B cell (primary cell): ENCODE measurements at regions not wholly inside any gene's neighbourhood (a gene's known extent, or its start where the extent isn't known, plus 50 kb on each side); places are given as distances from the start of the nearest gene placed in this dataset.

ENCODE experiments used
- ATAC-seq: fragments of 200-7000 bp; cut with Tn5 transposase; one replicate; pipeline ENCODE4 v1.10.0; 2021; ENCODE audit warnings: low read depth, mild to moderate bottlenecking, moderate number of reproducible peaks, moderate library complexity
- CTCF ChIA-PET: fragments of 350-600 bp; sonication (Branson Sonifier 250); formaldehyde crosslinking; loops from one replicate; lab custom pipeline; 2021; ENCODE audit warnings: antibody characterized with exemption, inconsistent platforms; lab: Charles Lee
- POLR2A ChIA-PET: fragments of 350-600 bp; sonication (Branson Sonifier 250); formaldehyde crosslinking; loops from one replicate; lab custom pipeline; 2021; ENCODE audit warnings: antibody characterized with exemption; lab: Charles Lee
- DNase-seq: peaks from one replicate; pipeline ENCODE4 v3.0.0; 2013
- H2AFZ ChIP-seq: 2 replicates; pipeline ENCODE4 v1.6.1; 2012; ENCODE audit warnings: mild to moderate bottlenecking, low read depth, low read length; ENCODE audit not compliant: insufficient read depth, poor library complexity, severe bottlenecking
- H3K27ac ChIP-seq, 2 donors: 1 replicate in 1 of 2; 2 replicates in 1 of 2; pipeline ENCODE4 v1.5.1; 2012 to 2013; ENCODE audit warnings: low read length in 2 of 2, mild to moderate bottlenecking in 2 of 2, moderate library complexity in 1 of 2
- H3K27me3 ChIP-seq, 4 experiments: fragments of 200-600 bp in 1 of 4; sonication (generic) in 1 of 4; replicated peaks in 1 of 4; 1 replicate in 2 of 4; 2 replicates in 2 of 4; pipeline versions ENCODE4 v1.6.1 to v1.7.0; 2013 to 2016; ENCODE audit warnings: low read length in 3 of 4, mild to moderate bottlenecking in 2 of 4, mixed read lengths in 1 of 4, moderate library complexity in 1 of 4; ENCODE audit not compliant: insufficient read depth in 4 of 4, control insufficient read depth in 3 of 4; ENCODE audit errors: control extremely low read depth in 1 of 4
- H3K36me3 ChIP-seq, 2 experiments: replicated peaks in 1 of 2; 1 replicate in 1 of 2; 2 replicates in 1 of 2; pipeline versions ENCODE4 v1.6.1 to v1.7.1; 2013; ENCODE audit warnings: low read length in 1 of 2; ENCODE audit not compliant: insufficient read depth in 2 of 2, control insufficient read depth in 1 of 2; ENCODE audit errors: control extremely low read depth in 1 of 2, extremely low read depth in 1 of 2
- H3K4me1 ChIP-seq, 2 donors: fragments of 200-600 bp in 1 of 2; sonication (generic) in 1 of 2; 1 replicate in 1 of 2; 2 replicates in 1 of 2; pipeline versions ENCODE4 v1.5.1 to v1.6.1; 2013 to 2017; ENCODE audit warnings: low read length in 2 of 2; ENCODE audit not compliant: control insufficient read depth in 2 of 2, insufficient read depth in 2 of 2
- H3K4me2 ChIP-seq: replicated peaks from 2 replicates; pipeline ENCODE3; 2012; ENCODE audit warnings: mild to moderate bottlenecking, low read depth, low read length; ENCODE audit not compliant: poor library complexity, severe bottlenecking
- H3K4me3 ChIP-seq, 5 experiments: fragments of 200-600 bp in 1 of 5; sonication (generic) in 1 of 5; 1 replicate in 3 of 5; 2 replicates in 2 of 5; pipeline versions ENCODE4 v1.5.1 to v1.7.0; 2011 to 2016; ENCODE audit warnings: low read length in 4 of 5, mild to moderate bottlenecking in 4 of 5, low read depth in 2 of 5, control low read depth in 1 of 5, moderate library complexity in 1 of 5; ENCODE audit not compliant: insufficient read depth in 1 of 5; ENCODE audit errors: control extremely low read depth in 1 of 5, extremely low read depth in 1 of 5
- H3K79me2 ChIP-seq: fragments of 200-600 bp; sonication (generic); one replicate; pipeline ENCODE4 v1.6.0; 2016; ENCODE audit warnings: low read length; ENCODE audit not compliant: control insufficient read depth, insufficient read depth
- H3K9ac ChIP-seq: fragments of 200-600 bp; sonication (generic); 2 replicates; pipeline ENCODE4 v1.6.1; 2017; ENCODE audit warnings: mild to moderate bottlenecking, low read length, moderate library complexity
- H3K9me3 ChIP-seq, 3 donors: one replicate each; pipeline versions ENCODE4 v1.6.1 to v1.7.1; 2013; ENCODE audit warnings: low read length in 2 of 3; ENCODE audit not compliant: control insufficient read depth in 2 of 3, insufficient read depth in 1 of 3; ENCODE audit errors: control extremely low read depth in 1 of 3
- H4K20me1 ChIP-seq: 2 replicates; pipeline ENCODE4 v1.6.0; 2012; ENCODE audit warnings: mild to moderate bottlenecking, low read length; ENCODE audit not compliant: insufficient read depth, control insufficient read depth, poor library complexity, severe bottlenecking
- H3K27ac Mint-ChIP-seq: one replicate; pipeline ENCODE4 v1.8.0; 2021; ENCODE audit warnings: mixed read lengths
- H3K27me3 Mint-ChIP-seq: one replicate; pipeline ENCODE4 v1.8.0; 2021; ENCODE audit warnings: mixed read lengths
- H3K4me1 Mint-ChIP-seq: one replicate; pipeline ENCODE4 v1.8.0; 2021; ENCODE audit warnings: mixed read lengths
- H3K4me3 Mint-ChIP-seq: one replicate; pipeline ENCODE4 v1.8.0; 2021; ENCODE audit warnings: mixed read lengths
- H3K9me3 Mint-ChIP-seq: one replicate; pipeline ENCODE4 v1.8.0; 2022; ENCODE audit warnings: mixed read lengths; ENCODE audit not compliant: insufficient read depth
- EZH2 ChIP-seq: IDR thresholded peaks from 2 replicates; pipeline ENCODE4 v1.6.1; 2012; ENCODE audit warnings: borderline replicate concordance, low read depth, mild to moderate bottlenecking, moderate library complexity, low read length; ENCODE audit not compliant: insufficient read depth, poor library complexity, severe bottlenecking
- WGBS: methylation state at CpG from one replicate; pipeline ENCODE4 v1.1.5; 2013; ENCODE audit warnings: missing lambda C conversion rate; ENCODE audit not compliant: insufficient coverage; 5-methylcytosine and 5-hydroxymethylcytosine counted together
- intact Hi-C: fragments of 100-400 bp; cut with micrococcal nuclease; formaldehyde crosslinking; loops from one replicate; pipeline ENCODE4 v1.10.0; 2022
- TF ChIP-seq, protein P1 (sequence below): fragments of 200-600 bp; IDR thresholded peaks from one replicate; pipeline ENCODE4 v1.8.0; 2022; ENCODE audit warnings: antibody characterized with exemption, mild to moderate bottlenecking

DNA sequence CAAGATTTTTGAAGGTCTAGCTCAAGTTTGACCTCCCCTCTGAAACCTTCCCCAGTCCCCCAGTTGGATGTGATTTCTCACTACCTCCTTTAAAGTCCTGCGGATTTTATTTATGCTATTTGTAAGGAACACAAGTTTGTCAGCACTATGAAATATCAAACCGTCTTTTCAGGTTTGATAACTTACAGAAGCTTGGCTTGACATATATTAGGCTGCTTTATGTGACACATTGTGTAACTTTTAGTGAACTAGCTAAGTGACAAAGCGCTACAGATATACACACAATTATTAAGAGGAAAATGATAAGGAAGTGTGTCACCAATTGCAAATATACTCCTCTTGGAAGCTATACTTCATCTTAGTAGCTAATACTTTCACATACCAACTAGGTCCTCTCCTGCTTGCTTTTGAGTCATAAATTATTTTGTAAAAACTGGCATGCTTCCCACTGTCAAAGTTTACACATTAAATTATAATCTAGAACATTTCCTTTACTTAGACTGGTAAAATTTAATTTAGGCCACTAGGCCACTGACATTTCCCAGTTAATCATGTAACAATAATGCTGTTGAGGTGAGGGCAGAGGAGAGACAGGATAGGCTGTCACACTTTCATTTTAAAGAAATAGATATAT, 149.5 kb downstream of the TMTC3 start:
- no peak overlapping the region for H3K4me3 ChIP-seq
- intact Hi-C loops: no loop called here
- Mint-ChIP-seq H3K27me3 (no peaks in the 10 kb centered on the region), H3K4me3 (no peak overlapping the region), H3K4me1 (no peaks in the 10 kb centered on the region), H3K27ac (no peak overlapping the region), H3K9me3 (peaks cover 7% of the 10 kb centered on the region)
- H3K27me3 ChIP-seq: no peaks in the 10 kb centered on the region
- H3K36me3 ChIP-seq: no peaks in the 10 kb centered on the region
- H3K9ac ChIP-seq: no peak overlapping the region
- H3K9me3 ChIP-seq: peaks cover 0 to under 1% (median 0%) of the 10 kb centered on the region in 3 donors
- CTCF ChIA-PET: no interaction called here
- H3K4me1 ChIP-seq: no peaks in the 10 kb centered on the region
- TF ChIP-seq EZH2: no peak
- TF ChIP-seq, protein P1, sequence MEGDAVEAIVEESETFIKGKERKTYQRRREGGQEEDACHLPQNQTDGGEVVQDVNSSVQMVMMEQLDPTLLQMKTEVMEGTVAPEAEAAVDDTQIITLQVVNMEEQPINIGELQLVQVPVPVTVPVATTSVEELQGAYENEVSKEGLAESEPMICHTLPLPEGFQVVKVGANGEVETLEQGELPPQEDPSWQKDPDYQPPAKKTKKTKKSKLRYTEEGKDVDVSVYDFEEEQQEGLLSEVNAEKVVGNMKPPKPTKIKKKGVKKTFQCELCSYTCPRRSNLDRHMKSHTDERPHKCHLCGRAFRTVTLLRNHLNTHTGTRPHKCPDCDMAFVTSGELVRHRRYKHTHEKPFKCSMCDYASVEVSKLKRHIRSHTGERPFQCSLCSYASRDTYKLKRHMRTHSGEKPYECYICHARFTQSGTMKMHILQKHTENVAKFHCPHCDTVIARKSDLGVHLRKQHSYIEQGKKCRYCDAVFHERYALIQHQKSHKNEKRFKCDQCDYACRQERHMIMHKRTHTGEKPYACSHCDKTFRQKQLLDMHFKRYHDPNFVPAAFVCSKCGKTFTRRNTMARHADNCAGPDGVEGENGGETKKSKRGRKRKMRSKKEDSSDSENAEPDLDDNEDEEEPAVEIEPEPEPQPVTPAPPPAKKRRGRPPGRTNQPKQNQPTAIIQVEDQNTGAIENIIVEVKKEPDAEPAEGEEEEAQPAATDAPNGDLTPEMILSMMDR: no peak
- POLR2A ChIA-PET: no interaction called here
- no peaks in the 10 kb centered on the region for H4K20me1 ChIP-seq
- ATAC-seq (no peak), DNase-seq (no peak)
- no peak overlapping the region for H3K27ac ChIP-seq
- H2AFZ ChIP-seq: no peak overlapping the region
- H3K4me2 ChIP-seq: no peak overlapping the region
- no peaks in the 10 kb centered on the region for H3K79me2 ChIP-seq
- no CpG with 5 or more reads among the region's 3 CpGs for WGBS

DNA sequence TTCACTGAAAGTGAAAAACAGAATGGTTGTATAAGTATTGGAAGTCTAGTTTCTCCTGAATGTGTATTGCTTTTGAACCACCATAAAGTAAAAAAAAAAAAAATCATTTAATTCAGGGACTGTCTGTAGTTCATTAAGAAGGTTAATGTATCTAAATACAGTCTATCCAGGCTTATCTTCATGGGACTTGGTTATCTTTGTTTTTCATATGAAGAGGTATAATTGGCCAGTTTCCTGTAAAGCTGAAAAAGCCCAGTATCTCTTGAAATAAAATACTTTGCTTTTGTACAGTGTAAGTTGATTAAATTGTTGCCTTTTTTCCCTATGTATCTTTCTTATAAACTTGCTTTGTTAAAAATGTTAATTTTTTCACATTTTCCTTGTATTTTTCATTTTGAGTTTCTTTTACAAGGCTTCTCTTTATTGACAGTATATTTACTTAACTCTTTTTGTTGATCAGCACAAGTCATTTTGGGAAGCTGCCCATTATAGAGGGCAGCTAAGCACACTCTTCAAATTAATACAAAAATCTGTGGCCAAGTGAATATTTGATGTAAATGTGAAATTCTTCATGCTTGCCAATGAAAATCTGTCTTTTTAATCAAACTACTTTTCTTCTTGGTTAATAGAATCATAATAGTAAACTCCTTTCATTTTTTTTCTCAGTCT, 156.0 kb downstream of the TMTC3 start:
- ATAC-seq: no peak
- H3K4me3 Mint-ChIP-seq: no peak overlapping the region
- intact Hi-C loops: no loop called here

More for the DNA sequence above, 156.0 kb downstream of the TMTC3 start:
- Histone ChIP-seq H3K9ac (no peak overlapping the region), H2AFZ (no peak overlapping the region), H3K4me2 (no peak overlapping the region), H3K27me3 (no peaks in the 10 kb centered on the region), H3K9me3 (no peaks in the 10 kb centered on the region), H3K36me3 (no peaks in the 10 kb centered on the region), H3K4me1 (no peaks in the 10 kb centered on the region), H3K79me2 (no peaks in the 10 kb centered on the region), H4K20me1 (no peaks in the 10 kb centered on the region), H3K27ac (no peak overlapping the region), H3K4me3 (no peak overlapping the region)
- no peak overlapping the region for H3K27ac Mint-ChIP-seq
- H3K4me1 Mint-ChIP-seq: no peaks in the 10 kb centered on the region
- ChIA-PET CTCF (no interaction called here), POLR2A (no interaction called here)
- peaks cover 7% of the 10 kb centered on the region for H3K9me3 Mint-ChIP-seq
- TF ChIP-seq, protein P1: no peak
- no peak for TF ChIP-seq EZH2
- DNase-seq: no peak
- H3K27me3 Mint-ChIP-seq: no peaks in the 10 kb centered on the region
